Mucosa of rectum (tissue), 2 donors: ENCODE measurements at regions not wholly inside any gene's neighbourhood (a gene's known extent, or its start where the extent isn't known, plus 50 kb on each side); places are given as distances from the start of the nearest gene placed in this dataset.

Source experiments
- H3K27ac ChIP-seq, 2 donors: one replicate each; pipeline ENCODE4 v1.7.0; 2013; ENCODE audit warnings: inconsistent platforms in 2 of 2, low read depth in 2 of 2, low read length in 2 of 2
- H3K27me3 ChIP-seq, 2 donors: one replicate each; pipeline ENCODE4 v1.7.0; 2013; ENCODE audit warnings: low read length in 2 of 2; ENCODE audit not compliant: control insufficient read depth in 2 of 2, insufficient read depth in 2 of 2
- H3K36me3 ChIP-seq, 2 donors: one replicate each; pipeline ENCODE4 v1.7.0; 2013; ENCODE audit warnings: low read length in 2 of 2; ENCODE audit not compliant: control insufficient read depth in 2 of 2, insufficient read depth in 2 of 2
- H3K4me1 ChIP-seq, 2 donors: one replicate each; pipeline ENCODE4 v1.7.0; 2013; ENCODE audit warnings: low read length in 2 of 2, mild to moderate bottlenecking in 1 of 2; ENCODE audit not compliant: control insufficient read depth in 2 of 2, insufficient read depth in 2 of 2
- H3K4me3 ChIP-seq, 2 donors: one replicate each; pipeline ENCODE4 v1.7.0; 2013; ENCODE audit warnings: low read length in 2 of 2
- H3K9ac ChIP-seq, 2 donors: one replicate each; pipeline ENCODE4 v1.7.0; 2013; ENCODE audit warnings: low read length in 2 of 2, low read depth in 1 of 2, mild to moderate bottlenecking in 1 of 2
- H3K9me3 ChIP-seq, 2 donors: one replicate each; pipeline ENCODE4 v1.7.0; 2013; ENCODE audit warnings: low read length in 2 of 2; ENCODE audit not compliant: control insufficient read depth in 2 of 2
- donor health status: healthy.
- donor health status: Normal muscosa, but diverticular disease.

- Histone ChIP-seq H3K27ac (no peak overlapping the region), H3K4me3 (no peak overlapping the region), H3K27me3 (no peaks in the 10 kb centered on the region), H3K4me1 (no peaks in the 10 kb centered on the region), H3K9ac (no peak overlapping the region), H3K36me3 (no peaks in the 10 kb centered on the region), H3K9me3 (no peaks in the 10 kb centered on the region)
These were observed 93.0 kb downstream of the MTPAP start for GRCh38 chr10:30256084-30256483.

- Histone ChIP-seq H3K9me3 (no peaks in the 10 kb centered on the region), H3K4me1 (no peaks in the 10 kb centered on the region), H3K9ac (no peak overlapping the region), H3K27me3 (no peaks in the 10 kb centered on the region), H3K4me3 (no peak overlapping the region), H3K27ac (no peak overlapping the region), H3K36me3 (no peaks in the 10 kb centered on the region)
These were observed 94.2 kb downstream of the MTPAP start for GRCh38 chr10:30254926-30255325.

DNA sequence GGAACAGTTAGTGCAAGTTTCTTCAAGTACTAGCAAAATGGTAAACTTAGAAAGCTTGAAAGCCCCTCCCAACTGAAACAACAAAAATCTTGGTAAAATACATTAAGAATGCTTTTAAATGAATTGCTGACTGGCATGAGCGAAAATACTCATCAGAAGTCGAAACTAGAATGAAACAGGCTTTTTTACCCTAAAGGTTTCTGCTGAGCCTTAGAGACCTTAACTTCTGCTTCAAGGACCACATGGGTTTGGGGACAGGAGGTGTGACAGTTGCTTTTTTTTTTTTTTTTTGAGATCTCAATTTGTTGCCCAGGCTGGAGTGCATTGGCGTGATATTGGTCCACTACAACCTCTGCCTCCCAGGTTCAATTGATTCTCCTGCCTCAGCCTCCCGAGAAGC, 100.3 kb downstream of the MTPAP start:
- Histone ChIP-seq H3K4me3 (no peak overlapping the region), H3K36me3 (no peaks in the 10 kb centered on the region), H3K27ac (no peak overlapping the region), H3K9ac (no peak overlapping the region), H3K27me3 (no peaks in the 10 kb centered on the region), H3K9me3 (no peaks in the 10 kb centered on the region), H3K4me1 (no peaks in the 10 kb centered on the region)

GRCh38 chr10:30247704-30248103, 101.4 kb downstream of the MTPAP start:
- Histone ChIP-seq H3K27me3 (no peaks in the 10 kb centered on the region), H3K4me3 (no peak overlapping the region), H3K36me3 (no peaks in the 10 kb centered on the region), H3K9me3 (no peaks in the 10 kb centered on the region), H3K4me1 (no peaks in the 10 kb centered on the region), H3K9ac (no peak overlapping the region), H3K27ac (no peak overlapping the region)

GRCh38 chr10:30241422-30242110, 107.5 kb downstream of the MTPAP start:
- no peak overlapping the region for H3K4me3 ChIP-seq
- H3K27me3 ChIP-seq, result no peaks in the 10 kb centered on the region
- H3K4me1 ChIP-seq, result no peaks in the 10 kb centered on the region
- no peaks in the 10 kb centered on the region for H3K36me3 ChIP-seq
- no peak overlapping the region for H3K27ac ChIP-seq
- H3K9me3 ChIP-seq, result no peaks in the 10 kb centered on the region
- no peak overlapping the region for H3K9ac ChIP-seq

- Histone ChIP-seq H3K27me3 (no peaks in the 10 kb centered on the region), H3K36me3 (no peaks in the 10 kb centered on the region), H3K9me3 (no peaks in the 10 kb centered on the region), H3K4me3 (no peak overlapping the region), H3K9ac (no peak overlapping the region), H3K4me1 (no peaks in the 10 kb centered on the region), H3K27ac (no peak overlapping the region)
These were observed 110.2 kb downstream of the MTPAP start for GRCh38 chr10:30238836-30239235.

- Histone ChIP-seq H3K9ac (no peak overlapping the region), H3K27me3 (no peaks in the 10 kb centered on the region), H3K4me3 (no peak overlapping the region), H3K4me1 (no peaks in the 10 kb centered on the region), H3K9me3 (no peaks in the 10 kb centered on the region), H3K36me3 (no peaks in the 10 kb centered on the region), H3K27ac (no peak overlapping the region)
These were observed 115.7 kb downstream of the MTPAP start for GRCh38 chr10:30233186-30233959.

GRCh38 chr10:30231709-30232108, 117.4 kb downstream of the MTPAP start:
- Histone ChIP-seq H3K27me3 (no peaks in the 10 kb centered on the region), H3K36me3 (no peaks in the 10 kb centered on the region), H3K27ac (no peak overlapping the region), H3K9me3 (no peaks in the 10 kb centered on the region), H3K4me3 (no peak overlapping the region), H3K4me1 (no peaks in the 10 kb centered on the region), H3K9ac (no peak overlapping the region)

- Histone ChIP-seq H3K4me1 (no peaks in the 10 kb centered on the region), H3K9me3 (no peaks in the 10 kb centered on the region), H3K27ac (no peak overlapping the region), H3K9ac (no peak overlapping the region), H3K27me3 (no peaks in the 10 kb centered on the region), H3K36me3 (no peaks in the 10 kb centered on the region), H3K4me3 (no peak overlapping the region)
These were observed 117.9 kb downstream of the MTPAP start for GRCh38 chr10:30231071-30231652.

GRCh38 chr10:30229536-30229935, 119.5 kb downstream of the MTPAP start:
- no peak overlapping the region for H3K4me3 ChIP-seq
- no peaks in the 10 kb centered on the region for H3K36me3 ChIP-seq
- H3K27ac ChIP-seq, result no peak overlapping the region
- no peaks in the 10 kb centered on the region for H3K4me1 ChIP-seq
- H3K9me3 ChIP-seq, result no peaks in the 10 kb centered on the region
- no peaks in the 10 kb centered on the region for H3K27me3 ChIP-seq
- no peak overlapping the region for H3K9ac ChIP-seq
